ENCODE measurements at regions not wholly inside any gene's neighbourhood (a gene's known extent, or its start where the extent isn't known, plus 50 kb on each side); places are given as distances from the start of the nearest gene placed in this dataset.

- Histone ChIP-seq H3K9me3 (no peaks in the 10 kb centered on the region), H3K27me3 (no peaks in the 10 kb centered on the region), H3K36me3 (no peaks in the 10 kb centered on the region), H3K4me3 (no peak overlapping the region), H3K27ac (no peak overlapping the region), H3K4me1 (peaks cover 0 to 2% (median 2%) of the 10 kb centered on the region in 4 donors)
- no peak for DNase-seq
- intact Hi-C loops (cut with DNase I; ENCODE audit: low total_unique reads) (no loop called here), in situ Hi-C loops (cut with MboI; ENCODE audit: low pct_ligation_motif_present in 1 of 4, low pct_unique_long_range_greater_than_20kb in 1 of 4, low sequenced_read_pairs in 3 of 4) (no loop called here)
- TF ChIP-seq CTCF (IDR thresholded peaks at IDR 0.05) (no peak), POLR2A (IDR thresholded peaks at IDR 0.05) (no peak), EP300 (IDR thresholded peaks at IDR 0.05; ENCODE audit: low read depth) (no peak), POLR2AphosphoS5 (IDR thresholded peaks at IDR 0.05) (no peak)
- 95 to 97% methylated on average over 4 of the region's 4 CpGs for WGBS, 2 donors (ENCODE audit: low coverage in 1 of 2)
Observed at GRCh38 chr15:67973846-67974245, 80.3 kb upstream of the PIAS1 start.

GRCh38 chr15:67976506-67977073 lies 77.5 kb upstream of the PIAS1 start:
- Histone ChIP-seq H3K36me3 (no peaks in the 10 kb centered on the region), H3K4me1 (no peaks in the 10 kb centered on the region), H3K27me3 (no peaks in the 10 kb centered on the region), H3K27ac (no peak overlapping the region), H3K9me3 (no peaks in the 10 kb centered on the region), H3K4me3 (no peak overlapping the region)
- TF ChIP-seq EP300 (IDR thresholded peaks at IDR 0.05; ENCODE audit: low read depth) (no peak), POLR2AphosphoS5 (IDR thresholded peaks at IDR 0.05) (no peak), POLR2A (IDR thresholded peaks at IDR 0.05) (no peak), CTCF (IDR thresholded peaks at IDR 0.05) (no peak)
- in situ Hi-C loops (cut with MboI; ENCODE audit: low pct_ligation_motif_present in 1 of 4, low pct_unique_long_range_greater_than_20kb in 1 of 4, low sequenced_read_pairs in 3 of 4) (no loop called here), intact Hi-C loops (cut with DNase I; ENCODE audit: low total_unique reads) (no loop called here)
- 87 to 93% methylated on average over 3 of the region's 3 CpGs for WGBS, 2 donors (ENCODE audit: low coverage in 1 of 2)
- no peak for DNase-seq

- Histone ChIP-seq H3K27ac (no peak overlapping the region), H3K4me3 (no peak overlapping the region), H3K4me1 (no peaks in the 10 kb centered on the region), H3K36me3 (no peaks in the 10 kb centered on the region), H3K9me3 (no peaks in the 10 kb centered on the region), H3K27me3 (no peaks in the 10 kb centered on the region)
- in situ Hi-C loops (cut with MboI; ENCODE audit: low pct_ligation_motif_present in 1 of 4, low pct_unique_long_range_greater_than_20kb in 1 of 4, low sequenced_read_pairs in 3 of 4) (no loop called here), intact Hi-C loops (cut with DNase I; ENCODE audit: low total_unique reads) (no loop called here)
- 91 to 92% methylated on average over 3 of the region's 3 CpGs for WGBS, 2 donors (ENCODE audit: low coverage in 1 of 2)
- no peak for DNase-seq
- TF ChIP-seq POLR2AphosphoS5 (IDR thresholded peaks at IDR 0.05) (no peak), EP300 (IDR thresholded peaks at IDR 0.05; ENCODE audit: low read depth) (no peak)
Observed at GRCh38 chr15:67977414-67978089, 76.6 kb upstream of the PIAS1 start.

GRCh38 chr15:67979281-67979680 lies 74.8 kb upstream of the PIAS1 start:
- H3K27me3 ChIP-seq, result no peaks in the 10 kb centered on the region
- no peaks in the 10 kb centered on the region for H3K4me1 ChIP-seq
- H3K36me3 ChIP-seq, result no peaks in the 10 kb centered on the region
- TF ChIP-seq POLR2A (IDR thresholded peaks at IDR 0.05), result no peak
- no peak for TF ChIP-seq POLR2AphosphoS5 (IDR thresholded peaks at IDR 0.05)
- TF ChIP-seq CTCF (IDR thresholded peaks at IDR 0.05), result no peak
- TF ChIP-seq EP300 (IDR thresholded peaks at IDR 0.05; ENCODE audit: low read depth), result no peak
- intact Hi-C loops (cut with DNase I; ENCODE audit: low total_unique reads), result no loop called here
- in situ Hi-C loops (cut with MboI; ENCODE audit: low pct_ligation_motif_present in 1 of 4, low pct_unique_long_range_greater_than_20kb in 1 of 4, low sequenced_read_pairs in 3 of 4), result no loop called here
- no peak for DNase-seq
- no peak overlapping the region for H3K27ac ChIP-seq
- H3K9me3 ChIP-seq, result no peaks in the 10 kb centered on the region
- H3K4me3 ChIP-seq, result no peak overlapping the region

GRCh38 chr15:67980171-67980570 lies 73.9 kb upstream of the PIAS1 start:
- WGBS, 2 donors (ENCODE audit: low coverage in 1 of 2), result 57 to 83% methylated on average over 1 to 2 of the region's 2 CpGs
- no peak for DNase-seq
- no peaks in the 10 kb centered on the region for H3K4me1 ChIP-seq
- TF ChIP-seq POLR2A (IDR thresholded peaks at IDR 0.05) (no peak), POLR2AphosphoS5 (IDR thresholded peaks at IDR 0.05) (no peak), CTCF (IDR thresholded peaks at IDR 0.05) (no peak), EP300 (IDR thresholded peaks at IDR 0.05; ENCODE audit: low read depth) (no peak)
- no peak overlapping the region for H3K4me3 ChIP-seq
- in situ Hi-C loops (cut with MboI; ENCODE audit: low pct_ligation_motif_present in 1 of 4, low pct_unique_long_range_greater_than_20kb in 1 of 4, low sequenced_read_pairs in 3 of 4), result no loop called here
- H3K9me3 ChIP-seq, result no peaks in the 10 kb centered on the region
- no peaks in the 10 kb centered on the region for H3K36me3 ChIP-seq
- no peak overlapping the region for H3K27ac ChIP-seq
- no peaks in the 10 kb centered on the region for H3K27me3 ChIP-seq
- intact Hi-C loops (cut with DNase I; ENCODE audit: low total_unique reads), result no loop called here
